Brain microvascular endothelial cell (primary cell): ENCODE measurements at regions not wholly inside any gene's neighbourhood (a gene's known extent, or its start where the extent isn't known, plus 50 kb on each side); places are given as distances from the start of the nearest gene placed in this dataset.
A peak's percentile ranks its signal among the peaks of the same experiment; 100 is the strongest.

ENCODE experiments used
- DNase-seq: peaks from one replicate; pipeline ENCODE4 v3.0.0-alpha.2; 2020
- H3K27ac ChIP-seq: fragments of 250-450 bp; sonication (Bioruptor Pico); 2 replicates; pipeline ENCODE4 v1.5.1; 2020; ENCODE audit warnings: mild to moderate bottlenecking, moderate library complexity
- H3K27me3 ChIP-seq: fragments of 250-450 bp; sonication (Bioruptor Pico); replicated peaks from 2 replicates; pipeline ENCODE4 v1.5.1; 2020; ENCODE audit warnings: mild to moderate bottlenecking
- H3K36me3 ChIP-seq: fragments of 250-450 bp; sonication (Bioruptor Pico); replicated peaks from 2 replicates; pipeline ENCODE4 v1.5.1; 2020; ENCODE audit warnings: mild to moderate bottlenecking
- H3K4me3 ChIP-seq: 2 replicates; pipeline ENCODE4 v1.5.1; 2011; ENCODE audit warnings: low read depth, mild to moderate bottlenecking, control low read depth, low read length, moderate library complexity
- in situ Hi-C: cut with HindIII; loops from 2 replicates; pipeline ENCODE4 v1.10.0; 2017; ENCODE audit warnings: low sequenced_read_pairs, low pct_ligation_motif_present
- TF ChIP-seq, protein P1 (sequence below): IDR thresholded peaks from 2 replicates; pipeline ENCODE4 v1.5.1; 2011; ENCODE audit warnings: low read depth, mild to moderate bottlenecking, moderate library complexity, low read length, control low read depth, inconsistent platforms; ENCODE audit errors: missing control alignments

DNA sequence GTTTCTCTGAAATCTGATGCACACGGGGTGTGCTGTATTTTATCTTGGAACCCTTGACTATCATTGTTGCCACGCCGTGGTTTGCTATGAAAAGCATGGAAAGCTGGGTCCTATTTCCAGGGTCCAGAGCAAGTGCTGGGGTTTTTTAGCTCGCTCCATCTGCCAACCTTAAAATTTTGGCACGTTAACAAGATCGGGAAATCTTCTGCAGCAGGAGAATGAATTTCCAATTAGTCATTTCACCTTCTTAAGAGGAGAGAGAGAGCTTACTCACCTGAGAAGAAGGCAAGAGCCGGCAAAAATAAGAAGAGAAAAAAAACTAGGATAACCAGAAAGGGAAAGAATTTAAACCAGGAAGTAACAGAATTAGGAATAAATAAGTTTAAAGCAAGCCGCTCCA is 223.6 kb upstream of the CELF2 start:
- TF ChIP-seq, protein P1, sequence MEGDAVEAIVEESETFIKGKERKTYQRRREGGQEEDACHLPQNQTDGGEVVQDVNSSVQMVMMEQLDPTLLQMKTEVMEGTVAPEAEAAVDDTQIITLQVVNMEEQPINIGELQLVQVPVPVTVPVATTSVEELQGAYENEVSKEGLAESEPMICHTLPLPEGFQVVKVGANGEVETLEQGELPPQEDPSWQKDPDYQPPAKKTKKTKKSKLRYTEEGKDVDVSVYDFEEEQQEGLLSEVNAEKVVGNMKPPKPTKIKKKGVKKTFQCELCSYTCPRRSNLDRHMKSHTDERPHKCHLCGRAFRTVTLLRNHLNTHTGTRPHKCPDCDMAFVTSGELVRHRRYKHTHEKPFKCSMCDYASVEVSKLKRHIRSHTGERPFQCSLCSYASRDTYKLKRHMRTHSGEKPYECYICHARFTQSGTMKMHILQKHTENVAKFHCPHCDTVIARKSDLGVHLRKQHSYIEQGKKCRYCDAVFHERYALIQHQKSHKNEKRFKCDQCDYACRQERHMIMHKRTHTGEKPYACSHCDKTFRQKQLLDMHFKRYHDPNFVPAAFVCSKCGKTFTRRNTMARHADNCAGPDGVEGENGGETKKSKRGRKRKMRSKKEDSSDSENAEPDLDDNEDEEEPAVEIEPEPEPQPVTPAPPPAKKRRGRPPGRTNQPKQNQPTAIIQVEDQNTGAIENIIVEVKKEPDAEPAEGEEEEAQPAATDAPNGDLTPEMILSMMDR = no peak
- H3K4me3 ChIP-seq = peak overlapping the region; percentile 13
- peak overlapping the region; percentile 98 for H3K27ac ChIP-seq
- H3K27me3 ChIP-seq = no peaks in the 10 kb centered on the region
- DNase-seq = peak; percentile 35
- in situ Hi-C loops = no loop called here
- no peaks in the 10 kb centered on the region for H3K36me3 ChIP-seq

- TF ChIP-seq, protein P1 = no peak
- Histone ChIP-seq H3K4me3 (peak overlapping the region; percentile 34), H3K36me3 (no peaks in the 10 kb centered on the region), H3K27me3 (no peaks in the 10 kb centered on the region), H3K27ac (peak overlapping the region; percentile 98)
- in situ Hi-C loops = no loop called here
- peak; percentile 96 for DNase-seq
Measured at GRCh38 chr10:10794791-10795191, 222.9 kb upstream of the CELF2 start.

DNA sequence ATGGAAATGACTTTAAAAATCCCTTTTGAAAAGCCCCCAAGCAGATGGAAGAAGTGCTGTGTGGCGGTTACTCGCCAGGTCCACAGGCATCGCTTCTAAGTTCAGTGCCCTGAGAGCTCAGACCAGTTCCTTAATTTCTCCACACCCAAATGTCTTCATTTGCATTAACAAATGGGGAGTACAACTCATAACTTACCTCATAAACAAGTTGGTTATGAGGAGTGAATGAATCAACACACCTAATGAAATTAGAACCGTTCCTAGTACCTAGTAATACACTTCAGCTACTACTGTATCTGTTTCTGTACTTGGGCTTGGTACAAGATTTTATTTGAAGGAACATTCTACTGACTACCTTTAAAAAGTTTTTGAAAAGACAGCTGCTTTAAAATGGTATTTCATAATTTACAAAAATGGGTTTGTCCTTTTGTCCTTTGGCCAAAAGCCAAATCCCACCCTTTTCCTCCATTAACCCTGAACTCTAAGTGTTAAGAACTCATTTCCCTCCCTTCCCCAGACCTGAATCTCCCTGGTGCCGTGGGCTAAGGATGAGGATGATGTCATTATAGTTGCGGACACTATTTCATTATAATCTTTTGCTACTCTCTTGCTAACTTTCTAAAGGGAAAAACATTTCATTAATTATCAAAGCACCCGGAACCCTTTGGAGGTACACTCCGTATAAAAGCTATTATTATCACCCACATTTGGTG is 221.5 kb upstream of the CELF2 start:
- TF ChIP-seq, protein P1 = no peak
- in situ Hi-C loops = no loop called here
- peak overlapping the region; percentile 88 for H3K27ac ChIP-seq
- no peak overlapping the region for H3K4me3 ChIP-seq
- no peaks in the 10 kb centered on the region for H3K36me3 ChIP-seq
- no peaks in the 10 kb centered on the region for H3K27me3 ChIP-seq
- peak; percentile 51 for DNase-seq

GRCh38 chr10:10796774-10797415 is 220.8 kb upstream of the CELF2 start:
- peak overlapping the region; percentile 88 for H3K27ac ChIP-seq
- no peaks in the 10 kb centered on the region for H3K36me3 ChIP-seq
- TF ChIP-seq, protein P1 = no peak
- H3K27me3 ChIP-seq = no peaks in the 10 kb centered on the region
- peak; percentile 64 for DNase-seq
- in situ Hi-C loops = no loop called here
- H3K4me3 ChIP-seq = no peak overlapping the region

GRCh38 chr10:10797513-10797912 is 220.2 kb upstream of the CELF2 start:
- no peaks in the 10 kb centered on the region for H3K27me3 ChIP-seq
- TF ChIP-seq, protein P1 = no peak
- H3K36me3 ChIP-seq = no peaks in the 10 kb centered on the region
- no peak overlapping the region for H3K4me3 ChIP-seq
- peak overlapping the region; percentile 88 for H3K27ac ChIP-seq
- no peak for DNase-seq
- in situ Hi-C loops = no loop called here
